Posterior cingulate gyrus (tissue), 11 donors: ENCODE measurements at regions not wholly inside any gene's neighbourhood (a gene's known extent, or its start where the extent isn't known, plus 50 kb on each side); places are given as distances from the start of the nearest gene placed in this dataset.
"Not testable (repeated sequence)": the region's sequence is repeated elsewhere in the genome, so short reads cannot be mapped to it uniquely, and the experiment has no call there.

Experiments
- DNase-seq, 10 donors: peaks; one replicate each; pipeline versions ENCODE4 v3.0.0 to v3.0.0-alpha.2; 2020 to 2021; ENCODE audit warnings: mixed read lengths in 3 of 10
- intact Hi-C: fragments of 100-400 bp; cut with DNase I; formaldehyde crosslinking; loops from one replicate; pipeline ENCODE4 v1.15.1; 2023

- intact Hi-C loops, result no loop called here
- no peak for DNase-seq
Measured at GRCh38 chr13:109947006-109947405, 160.6 kb upstream of the IRS2 start.

GRCh38 chr13:109945206-109945960, 159.0 kb upstream of the IRS2 start:
- DNase-seq, result no peak
- intact Hi-C loops, result no loop called here

GRCh38 chr13:109941951-109942350, 155.6 kb upstream of the IRS2 start:
- intact Hi-C loops, result no loop called here
- no peak for DNase-seq

- intact Hi-C loops, result no loop called here
Measured at GRCh38 chr13:109941221-109941620, 154.8 kb upstream of the IRS2 start.

GRCh38 chr13:109940637-109941036, 154.3 kb upstream of the IRS2 start:
- intact Hi-C loops, result no loop called here
- DNase-seq, result no peak

More at GRCh38 chr13:109941221-109941620, 154.8 kb upstream of the IRS2 start:
- no peak for DNase-seq

GRCh38 chr13:109939838-109940237, 153.5 kb upstream of the IRS2 start:
- intact Hi-C loops, result no loop called here
- no peak for DNase-seq

- intact Hi-C loops, result no loop called here
- no peak for DNase-seq
Measured at GRCh38 chr13:109939180-109939579, 152.8 kb upstream of the IRS2 start.

- intact Hi-C loops, result no loop called here
- no peak for DNase-seq
Measured at GRCh38 chr13:109938255-109938936, 152.0 kb upstream of the IRS2 start.

GRCh38 chr13:109934520-109934919, 148.1 kb upstream of the IRS2 start:
- intact Hi-C loops, DNase-seq: not testable (repeated sequence)

- intact Hi-C loops, result no loop called here
- DNase-seq, result no peak
Measured at GRCh38 chr13:109933476-109933875, 147.1 kb upstream of the IRS2 start.

GRCh38 chr13:109924376-109924775, 138.0 kb upstream of the IRS2 start:
- intact Hi-C loops, result no loop called here
- DNase-seq, result no peak

GRCh38 chr13:109922518-109922917, 136.1 kb upstream of the IRS2 start:
- DNase-seq, result no peak
- intact Hi-C loops, result no loop called here

- intact Hi-C loops, result no loop called here
Measured at GRCh38 chr13:109919715-109920375, 133.5 kb upstream of the IRS2 start.

GRCh38 chr13:109918179-109918711, 131.9 kb upstream of the IRS2 start:
- peak in 1 of 10 donors; percentile 11 for DNase-seq
- intact Hi-C loops, result no loop called here

More at GRCh38 chr13:109919715-109920375, 133.5 kb upstream of the IRS2 start:
- DNase-seq, result no peak

GRCh38 chr13:109917422-109917821, 131.0 kb upstream of the IRS2 start:
- intact Hi-C loops, result no loop called here
- no peak for DNase-seq

GRCh38 chr13:109913936-109914510, 127.6 kb upstream of the IRS2 start:
- DNase-seq, result no peak
- intact Hi-C loops, result no loop called here

- DNase-seq, result no peak
- intact Hi-C loops, result no loop called here
Measured at GRCh38 chr13:109913186-109913585, 126.8 kb upstream of the IRS2 start.

GRCh38 chr13:109910194-109910593, 123.8 kb upstream of the IRS2 start:
- no peak for DNase-seq
- intact Hi-C loops, result no loop called here

GRCh38 chr13:109906976-109907375, 120.6 kb upstream of the IRS2 start:
- intact Hi-C loops, result no loop called here

GRCh38 chr13:109904218-109904617, 117.8 kb upstream of the IRS2 start:
- no peak for DNase-seq
- intact Hi-C loops, result no loop called here

More at GRCh38 chr13:109906976-109907375, 120.6 kb upstream of the IRS2 start:
- DNase-seq, result no peak

GRCh38 chr13:109900741-109901140, 114.4 kb upstream of the IRS2 start:
- no peak for DNase-seq

More at GRCh38 chr13:109900741-109901140, 114.4 kb upstream of the IRS2 start:
- intact Hi-C loops, result no loop called here
